Esophagus muscularis mucosa (tissue), 4 donors: ENCODE measurements at regions not wholly inside any gene's neighbourhood (a gene's known extent, or its start where the extent isn't known, plus 50 kb on each side); places are given as distances from the start of the nearest gene placed in this dataset.

ENCODE experiments used
- EP300 ChIP-seq: sonication (generic); formaldehyde crosslinking; IDR thresholded peaks from one replicate; pipeline ENCODE4 v1.6.1; 2017; ENCODE audit warnings: antibody characterized with exemption
- POLR2A ChIP-seq: fragments of 450-650 bp; IDR thresholded peaks from one replicate; pipeline ENCODE4 v1.6.1; 2017; ENCODE audit warnings: antibody characterized with exemption, moderate library complexity, mild to moderate bottlenecking, low read depth
- POLR2AphosphoS5 ChIP-seq, 2 donors: sonication (generic); formaldehyde crosslinking; IDR thresholded peaks; one replicate each; pipeline ENCODE4 v1.6.1; 2017; ENCODE audit warnings: antibody characterized with exemption in 2 of 2
- TF ChIP-seq, protein P1 (sequence below), 3 experiments: fragments of 200-600 bp in 2 of 3; fragments of 450-650 bp in 1 of 3; sonication (generic) in 2 of 3; IDR thresholded peaks; one replicate each; pipeline ENCODE4 v1.5.1; 2017 to 2019; ENCODE audit warnings: antibody characterized with exemption in 3 of 3, mild to moderate bottlenecking in 2 of 3, moderate library complexity in 1 of 3

DNA sequence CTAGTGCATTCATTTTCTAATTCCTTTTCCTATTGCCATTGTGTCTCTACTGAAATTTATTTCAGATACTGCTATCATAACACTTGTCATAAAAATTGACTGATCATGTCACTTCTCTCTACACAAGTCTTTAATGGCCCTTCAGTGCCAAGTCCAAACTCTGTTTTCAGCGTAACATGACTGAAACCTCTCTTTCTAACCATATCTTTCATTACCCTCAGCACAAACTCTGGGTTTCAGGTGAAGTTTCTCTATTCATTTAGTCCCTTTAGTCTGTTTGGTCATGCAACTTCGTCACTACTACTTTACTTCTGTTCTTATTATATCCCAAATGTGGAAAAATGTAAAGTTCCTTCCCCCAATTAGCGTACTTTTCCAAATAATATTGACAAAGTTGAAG lies 234.9 kb downstream of the OGFRL1 start:
- TF ChIP-seq, protein P1, sequence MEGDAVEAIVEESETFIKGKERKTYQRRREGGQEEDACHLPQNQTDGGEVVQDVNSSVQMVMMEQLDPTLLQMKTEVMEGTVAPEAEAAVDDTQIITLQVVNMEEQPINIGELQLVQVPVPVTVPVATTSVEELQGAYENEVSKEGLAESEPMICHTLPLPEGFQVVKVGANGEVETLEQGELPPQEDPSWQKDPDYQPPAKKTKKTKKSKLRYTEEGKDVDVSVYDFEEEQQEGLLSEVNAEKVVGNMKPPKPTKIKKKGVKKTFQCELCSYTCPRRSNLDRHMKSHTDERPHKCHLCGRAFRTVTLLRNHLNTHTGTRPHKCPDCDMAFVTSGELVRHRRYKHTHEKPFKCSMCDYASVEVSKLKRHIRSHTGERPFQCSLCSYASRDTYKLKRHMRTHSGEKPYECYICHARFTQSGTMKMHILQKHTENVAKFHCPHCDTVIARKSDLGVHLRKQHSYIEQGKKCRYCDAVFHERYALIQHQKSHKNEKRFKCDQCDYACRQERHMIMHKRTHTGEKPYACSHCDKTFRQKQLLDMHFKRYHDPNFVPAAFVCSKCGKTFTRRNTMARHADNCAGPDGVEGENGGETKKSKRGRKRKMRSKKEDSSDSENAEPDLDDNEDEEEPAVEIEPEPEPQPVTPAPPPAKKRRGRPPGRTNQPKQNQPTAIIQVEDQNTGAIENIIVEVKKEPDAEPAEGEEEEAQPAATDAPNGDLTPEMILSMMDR (IDR thresholded peaks at IDR 0.05) = no peak
- TF ChIP-seq POLR2A (no peak), POLR2AphosphoS5 (IDR thresholded peaks at IDR 0.05) (no peak), EP300 (no peak)
